ENCODE measurements at regions not wholly inside any gene's neighbourhood (a gene's known extent, or its start where the extent isn't known, plus 50 kb on each side); places are given as distances from the start of the nearest gene placed in this dataset.

GRCh38 chr2:19607400-19607799, 249.0 kb upstream of the OSR1 start:
- no peaks in the 10 kb centered on the region for H3K9me3 ChIP-seq (replicated peaks; ENCODE audit: insufficient read depth, low read length)
- H3K79me2 ChIP-seq (ENCODE audit: low read length): no peaks in the 10 kb centered on the region
- H3K27me3 ChIP-seq (replicated peaks; ENCODE audit: insufficient read depth, low read length): no peaks in the 10 kb centered on the region
- H3K27ac ChIP-seq (ENCODE audit: low read length): no peak overlapping the region
- H4K20me1 ChIP-seq (ENCODE audit: insufficient read depth, low read length): no peaks in the 10 kb centered on the region
- no peak for DNase-seq
- no peak overlapping the region for H3K9ac ChIP-seq (ENCODE audit: low read length)
- H2AFZ ChIP-seq (ENCODE audit: low read length): no peak overlapping the region
- TF ChIP-seq EZH2 (optimal IDR thresholded peaks at IDR 0.05; ENCODE audit: low read depth, low read length) (no peak), EZH2phosphoT487 (IDR thresholded peaks at IDR 0.05; ENCODE audit: low read length) (no peak), CTCF (IDR thresholded peaks at IDR 0.05; ENCODE audit: low read length) (no peak)
- H3K4me2 ChIP-seq (ENCODE audit: low read depth, low read length): no peak overlapping the region
- H3F3A ChIP-seq (ENCODE audit: insufficient read depth, low read length): no peaks in the 10 kb centered on the region
- H3K9me2 ChIP-seq (replicated peaks; ENCODE audit: insufficient read depth, low read length): no peaks in the 10 kb centered on the region
- H3K36me3 ChIP-seq (replicated peaks; ENCODE audit: insufficient read depth, low read length): no peaks in the 10 kb centered on the region
- H3K4me3 ChIP-seq (ENCODE audit: low read length): no peak overlapping the region
- H3K4me1 ChIP-seq (ENCODE audit: low read length): no peaks in the 10 kb centered on the region

GRCh38 chr2:19600982-19601381, 242.6 kb upstream of the OSR1 start:
- no peaks in the 10 kb centered on the region for H4K20me1 ChIP-seq (ENCODE audit: insufficient read depth, low read length)
- no peak overlapping the region for H3K4me3 ChIP-seq (ENCODE audit: low read length)
- no peaks in the 10 kb centered on the region for H3K9me2 ChIP-seq (replicated peaks; ENCODE audit: insufficient read depth, low read length)
- H3K79me2 ChIP-seq (ENCODE audit: low read length): no peaks in the 10 kb centered on the region
- H3K27me3 ChIP-seq (replicated peaks; ENCODE audit: insufficient read depth, low read length): no peaks in the 10 kb centered on the region
- no peaks in the 10 kb centered on the region for H3K4me1 ChIP-seq (ENCODE audit: low read length)
- no peaks in the 10 kb centered on the region for H3K9me3 ChIP-seq (replicated peaks; ENCODE audit: insufficient read depth, low read length)
- no peak overlapping the region for H2AFZ ChIP-seq (ENCODE audit: low read length)
- no peak overlapping the region for H3K27ac ChIP-seq (ENCODE audit: low read length)
- no peaks in the 10 kb centered on the region for H3F3A ChIP-seq (ENCODE audit: insufficient read depth, low read length)
- H3K9ac ChIP-seq (ENCODE audit: low read length): no peak overlapping the region
- no peak overlapping the region for H3K4me2 ChIP-seq (ENCODE audit: low read depth, low read length)
- TF ChIP-seq CTCF (IDR thresholded peaks at IDR 0.05; ENCODE audit: low read length) (no peak), EZH2phosphoT487 (IDR thresholded peaks at IDR 0.05; ENCODE audit: low read length) (no peak), EZH2 (optimal IDR thresholded peaks at IDR 0.05; ENCODE audit: low read depth, low read length) (no peak)
- DNase-seq: no peak
- no peaks in the 10 kb centered on the region for H3K36me3 ChIP-seq (replicated peaks; ENCODE audit: insufficient read depth, low read length)

GRCh38 chr2:19600506-19600905, 242.1 kb upstream of the OSR1 start:
- Histone ChIP-seq H4K20me1 (ENCODE audit: insufficient read depth, low read length) (no peaks in the 10 kb centered on the region), H3K9ac (ENCODE audit: low read length) (no peak overlapping the region), H2AFZ (ENCODE audit: low read length) (no peak overlapping the region), H3K4me1 (ENCODE audit: low read length) (no peaks in the 10 kb centered on the region), H3K36me3 (replicated peaks; ENCODE audit: insufficient read depth, low read length) (no peaks in the 10 kb centered on the region), H3K4me3 (ENCODE audit: low read length) (no peak overlapping the region), H3K79me2 (ENCODE audit: low read length) (no peaks in the 10 kb centered on the region), H3K9me2 (replicated peaks; ENCODE audit: insufficient read depth, low read length) (no peaks in the 10 kb centered on the region), H3F3A (ENCODE audit: insufficient read depth, low read length) (no peaks in the 10 kb centered on the region), H3K27ac (ENCODE audit: low read length) (no peak overlapping the region), H3K4me2 (ENCODE audit: low read depth, low read length) (no peak overlapping the region), H3K9me3 (replicated peaks; ENCODE audit: insufficient read depth, low read length) (no peaks in the 10 kb centered on the region), H3K27me3 (replicated peaks; ENCODE audit: insufficient read depth, low read length) (no peaks in the 10 kb centered on the region)
- DNase-seq: no peak
- no peak for TF ChIP-seq EZH2 (optimal IDR thresholded peaks at IDR 0.05; ENCODE audit: low read depth, low read length)
- no peak for TF ChIP-seq CTCF (IDR thresholded peaks at IDR 0.05; ENCODE audit: low read length)
- no peak for TF ChIP-seq EZH2phosphoT487 (IDR thresholded peaks at IDR 0.05; ENCODE audit: low read length)

Measured in MM.1S (cell line).